ENCODE measurements at regions not wholly inside any gene's neighbourhood (a gene's known extent, or its start where the extent isn't known, plus 50 kb on each side); places are given as distances from the start of the nearest gene placed in this dataset.

- in situ Hi-C loops (cut with MboI; ENCODE audit: low pct_unique_long_range_greater_than_20kb, low sequenced_read_pairs, unreplicated experiment), result no loop called here
- no peak for DNase-seq (ENCODE audit: low spot score)
- no peak for TF ChIP-seq CTCF (IDR thresholded peaks at IDR 0.05; ENCODE audit: extremely low read depth, insufficient read depth, missing control alignments)
Observed at GRCh38 chrX:14291666-14292500, 237.5 kb upstream of the GLRA2 start.

- in situ Hi-C loops (cut with MboI; ENCODE audit: low pct_unique_long_range_greater_than_20kb, low sequenced_read_pairs, unreplicated experiment), result no loop called here
- DNase-seq (ENCODE audit: low spot score), result no peak
- no peak for TF ChIP-seq CTCF (IDR thresholded peaks at IDR 0.05; ENCODE audit: extremely low read depth, insufficient read depth, missing control alignments)
Observed at GRCh38 chrX:14290335-14290734, 239.0 kb upstream of the GLRA2 start.

- in situ Hi-C loops (cut with MboI; ENCODE audit: low pct_unique_long_range_greater_than_20kb, low sequenced_read_pairs, unreplicated experiment), result no loop called here
- no peak for TF ChIP-seq CTCF (IDR thresholded peaks at IDR 0.05; ENCODE audit: extremely low read depth, insufficient read depth, missing control alignments)
- DNase-seq (ENCODE audit: low spot score), result no peak
Observed at GRCh38 chrX:14274691-14275090, 245.0 kb upstream of the GEMIN8 start.

- DNase-seq (ENCODE audit: low spot score), result no peak
- in situ Hi-C loops (cut with MboI; ENCODE audit: low pct_unique_long_range_greater_than_20kb, low sequenced_read_pairs, unreplicated experiment), result no loop called here
- no peak for TF ChIP-seq CTCF (IDR thresholded peaks at IDR 0.05; ENCODE audit: extremely low read depth, insufficient read depth, missing control alignments)
Observed at GRCh38 chrX:14267216-14267615, 237.5 kb upstream of the GEMIN8 start.

GRCh38 chrX:14266705-14267104 lies 237.0 kb upstream of the GEMIN8 start:
- no peak for TF ChIP-seq CTCF (IDR thresholded peaks at IDR 0.05; ENCODE audit: extremely low read depth, insufficient read depth, missing control alignments)
- no peak for DNase-seq (ENCODE audit: low spot score)
- in situ Hi-C loops (cut with MboI; ENCODE audit: low pct_unique_long_range_greater_than_20kb, low sequenced_read_pairs, unreplicated experiment), result no loop called here

GRCh38 chrX:14243823-14244222 lies 214.1 kb upstream of the GEMIN8 start:
- no peak for TF ChIP-seq CTCF (IDR thresholded peaks at IDR 0.05; ENCODE audit: extremely low read depth, insufficient read depth, missing control alignments)
- DNase-seq (ENCODE audit: low spot score), result no peak
- in situ Hi-C loops (cut with MboI; ENCODE audit: low pct_unique_long_range_greater_than_20kb, low sequenced_read_pairs, unreplicated experiment), result no loop called here
